H9 (cell line): ENCODE measurements at regions not wholly inside any gene's neighbourhood (a gene's known extent, or its start where the extent isn't known, plus 50 kb on each side); places are given as distances from the start of the nearest gene placed in this dataset.

Source experiments
- DNase-seq: peaks from one replicate; pipeline ENCODE4 v3.0.0-alpha.2; 2017
- H2AFZ ChIP-seq: one replicate; pipeline ENCODE4 v1.6.1; 2013; ENCODE audit warnings: mild to moderate bottlenecking, low read length, control low read depth, moderate library complexity
- H2AK5ac ChIP-seq: 2 replicates; pipeline ENCODE4 v1.6.1; 2013; ENCODE audit warnings: low read length, control low read depth, mixed read lengths; ENCODE audit not compliant: insufficient read length
- H2BK120ac ChIP-seq: one replicate; pipeline ENCODE4 v1.6.1; 2013; ENCODE audit warnings: low read depth, mild to moderate bottlenecking, low read length, control low read depth, inconsistent platforms; ENCODE audit not compliant: poor library complexity, severe bottlenecking
- H2BK12ac ChIP-seq: 2 replicates; pipeline ENCODE4 v1.6.1; 2013; ENCODE audit warnings: low read length, control low read depth, mixed read lengths, low read depth; ENCODE audit not compliant: insufficient read length
- H2BK15ac ChIP-seq: 2 replicates; pipeline ENCODE4 v1.6.1; 2013; ENCODE audit warnings: low read depth, low read length, control low read depth
- H2BK20ac ChIP-seq: one replicate; pipeline ENCODE4 v1.6.1; 2013; ENCODE audit warnings: low read depth, mild to moderate bottlenecking, low read length, control low read depth, inconsistent platforms; ENCODE audit not compliant: poor library complexity, severe bottlenecking
- H2BK5ac ChIP-seq: 2 replicates; pipeline ENCODE4 v1.6.1; 2013; ENCODE audit warnings: low read length, control low read depth, mixed read lengths; ENCODE audit not compliant: insufficient read length
- H3K14ac ChIP-seq: 2 replicates; pipeline ENCODE4 v1.6.1; 2013; ENCODE audit warnings: low read length, control low read depth; ENCODE audit not compliant: insufficient read depth
- H3K18ac ChIP-seq: 2 replicates; pipeline ENCODE4 v1.6.1; 2013; ENCODE audit warnings: low read depth, mild to moderate bottlenecking, mixed read lengths, low read length, control low read depth; ENCODE audit not compliant: insufficient read length
- H3K23ac ChIP-seq: 2 replicates; pipeline ENCODE4 v1.6.1; 2013; ENCODE audit warnings: low read length, control low read depth, mixed read lengths, low read depth; ENCODE audit not compliant: insufficient read length
- H3K23me2 ChIP-seq: 2 replicates; pipeline ENCODE4 v1.6.1; 2013; ENCODE audit warnings: low read depth, mild to moderate bottlenecking, mixed read lengths, low read length, control low read depth; ENCODE audit not compliant: insufficient read length, poor library complexity, severe bottlenecking
- H3K27ac ChIP-seq: 2 replicates; pipeline ENCODE4 v1.5.1; 2013; ENCODE audit warnings: low read length, control low read depth, mixed read lengths, low read depth; ENCODE audit not compliant: insufficient read length
- H3K27me3 ChIP-seq: 2 replicates; pipeline ENCODE4 v1.6.1; 2013; ENCODE audit warnings: low read length, control low read depth, inconsistent platforms; ENCODE audit not compliant: insufficient read depth
- H3K4ac ChIP-seq: 2 replicates; pipeline ENCODE4 v1.6.1; 2013; ENCODE audit warnings: low read depth, mild to moderate bottlenecking, control low read depth, inconsistent platforms, low read length, moderate library complexity
- H3K4me1 ChIP-seq: 2 replicates; pipeline ENCODE4 v1.6.1; 2013; ENCODE audit warnings: low read length, control low read depth, inconsistent platforms; ENCODE audit not compliant: insufficient read depth
- H3K4me2 ChIP-seq: 2 replicates; pipeline ENCODE4 v1.6.1; 2013; ENCODE audit warnings: low read length, control low read depth, mixed read lengths; ENCODE audit not compliant: insufficient read length, insufficient read depth
- H3K56ac ChIP-seq: 2 replicates; pipeline ENCODE4 v1.6.1; 2013; ENCODE audit warnings: low read depth, mild to moderate bottlenecking, mixed read lengths, low read length, control low read depth; ENCODE audit not compliant: insufficient read length
- H3K79me1 ChIP-seq: 2 replicates; pipeline ENCODE4 v1.6.1; 2013; ENCODE audit warnings: low read depth, mild to moderate bottlenecking, moderate library complexity, low read length, control low read depth, inconsistent platforms; ENCODE audit not compliant: insufficient read depth, poor library complexity, severe bottlenecking
- H3K79me2 ChIP-seq: 2 replicates; pipeline ENCODE4 v1.6.1; 2013; ENCODE audit warnings: low read length, control low read depth, inconsistent platforms; ENCODE audit not compliant: insufficient read depth
- H3K9ac ChIP-seq: 2 replicates; pipeline ENCODE4 v1.6.1; 2013; ENCODE audit warnings: low read length, control low read depth, mixed read lengths; ENCODE audit not compliant: insufficient read length; ENCODE audit errors: extremely low read depth
- H3K9me3 ChIP-seq: one replicate; pipeline ENCODE4 v1.6.1; 2013; ENCODE audit warnings: low read depth, low read length, inconsistent platforms; ENCODE audit not compliant: control insufficient read depth
- H3T11ph ChIP-seq: one replicate; pipeline ENCODE4 v1.6.1; 2013; ENCODE audit warnings: mild to moderate bottlenecking, low read length, control low read depth, inconsistent platforms
- H4K20me1 ChIP-seq: one replicate; pipeline ENCODE4 v1.6.1; 2013; ENCODE audit not compliant: control insufficient read depth, insufficient read length, insufficient read depth
- H4K5ac ChIP-seq: 2 replicates; pipeline ENCODE4 v1.6.1; 2013; ENCODE audit warnings: low read depth, mild to moderate bottlenecking, mixed read lengths, low read length, control low read depth; ENCODE audit not compliant: insufficient read length
- H4K8ac ChIP-seq: replicated peaks from 2 replicates; pipeline ENCODE4 v1.6.1; 2013; ENCODE audit warnings: low read length, control low read depth, mixed read lengths, low read depth; ENCODE audit not compliant: insufficient read length
- H4K91ac ChIP-seq: 2 replicates; pipeline ENCODE4 v1.6.1; 2013; ENCODE audit warnings: low read depth, mild to moderate bottlenecking, moderate library complexity, mixed read lengths, low read length, control low read depth; ENCODE audit not compliant: insufficient read length
- H3K27ac Mint-ChIP-seq, 3 experiments: 2 replicates in 2 of 3; 3 replicates in 1 of 3; pipeline ENCODE4 v1.8.0; 2020 to 2021; ENCODE audit warnings: mixed read lengths in 3 of 3, mild to moderate bottlenecking in 1 of 3, moderate library complexity in 1 of 3
- H3K27me3 Mint-ChIP-seq: 2 replicates; pipeline ENCODE4 v1.8.0; 2021; ENCODE audit warnings: low read depth, mild to moderate bottlenecking, moderate library complexity, mixed read lengths
- H3K36me3 Mint-ChIP-seq, 3 experiments: 2 replicates in 2 of 3; 3 replicates in 1 of 3; pipeline ENCODE4 v1.8.0; 2020 to 2021; ENCODE audit warnings: low read depth in 3 of 3, mixed read lengths in 3 of 3; ENCODE audit not compliant: insufficient read depth in 1 of 3
- H3K4me1 Mint-ChIP-seq, 2 experiments: 2 replicates each; pipeline ENCODE4 v1.8.0; 2020; ENCODE audit warnings: mixed read lengths in 2 of 2
- H3K4me3 Mint-ChIP-seq, 2 experiments: 2 replicates in 1 of 2; 3 replicates in 1 of 2; pipeline ENCODE4 v1.8.0; 2020 to 2021; ENCODE audit warnings: mild to moderate bottlenecking in 2 of 2, mixed read lengths in 2 of 2, moderate library complexity in 1 of 2
- H3K9me3 Mint-ChIP-seq, 2 experiments: 2 replicates in 1 of 2; 3 replicates in 1 of 2; pipeline ENCODE4 v1.8.0; 2020; ENCODE audit warnings: mild to moderate bottlenecking in 2 of 2, mixed read lengths in 2 of 2, moderate library complexity in 1 of 2
- CTCF ChIP-seq: fragments of 200-600 bp; sonication (generic); conservative IDR thresholded peaks from 3 replicates; pipeline ENCODE4 v1.8.0; 2021; ENCODE audit warnings: antibody characterized with exemption, mild to moderate bottlenecking
- WGBS: extraction: QIAGEN DNeasy Blood & Tissue Kit; methylation state at CpG from one replicate; pipeline ENCODE4 v1.1.7; 2013; ENCODE audit warnings: missing lambda C conversion rate, low lambda C conversion rate, mixed read lengths; ENCODE audit not compliant: insufficient read length; ENCODE audit errors: extremely low coverage; 5-methylcytosine and 5-hydroxymethylcytosine counted together

- H3K23me2 ChIP-seq = no peaks in the 10 kb centered on the region
- H3K79me1 ChIP-seq = no peaks in the 10 kb centered on the region
- H3K9me3 ChIP-seq = no peaks in the 10 kb centered on the region
- no peak overlapping the region for H2BK15ac ChIP-seq
- H3K36me3 Mint-ChIP-seq = peaks cover 4 to 6% (median 4%) of the 10 kb centered on the region in 3 experiments
- H3K27me3 Mint-ChIP-seq = no peaks in the 10 kb centered on the region
- no peak overlapping the region for H3K14ac ChIP-seq
- H4K8ac ChIP-seq = no peak overlapping the region
- no peak overlapping the region for H2BK5ac ChIP-seq
- no peak overlapping the region for H4K5ac ChIP-seq
- no peak overlapping the region for H4K91ac ChIP-seq
- no peak overlapping the region for H3K23ac ChIP-seq
- no peak overlapping the region for H2AK5ac ChIP-seq
- no peaks in the 10 kb centered on the region for H3K27me3 ChIP-seq
- no peak overlapping the region for H3K4me2 ChIP-seq
- H3K79me2 ChIP-seq = no peaks in the 10 kb centered on the region
- no peak overlapping the region for H2BK120ac ChIP-seq
- no peaks in the 10 kb centered on the region for H4K20me1 ChIP-seq
- H3K56ac ChIP-seq = no peak overlapping the region
- peaks cover 10 to 11% of the 10 kb centered on the region in 2 experiments for H3K4me1 Mint-ChIP-seq
- H3K9me3 Mint-ChIP-seq = peaks cover 4 to 21% of the 10 kb centered on the region in 2 experiments; a peak in 4 of 5 replicates
- H2AFZ ChIP-seq = no peak overlapping the region
- H2BK12ac ChIP-seq = no peak overlapping the region
- H3K18ac ChIP-seq = no peak overlapping the region
- H3K4me1 ChIP-seq = peaks cover 3% of the 10 kb centered on the region; the same call in 1 of the 2 replicates
- DNase-seq = peak; percentile 83
- peak overlapping the region in 1 of 3 experiments; percentile 72; a peak in 2 of 7 replicates for H3K27ac Mint-ChIP-seq
- no peak overlapping the region for H3T11ph ChIP-seq
- no peak overlapping the region for H2BK20ac ChIP-seq
- H3K4ac ChIP-seq = no peak overlapping the region
- no CpG with 5 or more reads among the region's 2 CpGs for WGBS
- H3K4me3 Mint-ChIP-seq = no peak overlapping the region
- no peak overlapping the region for H3K9ac ChIP-seq
- H3K27ac ChIP-seq = no peak overlapping the region
- TF ChIP-seq CTCF = peak; percentile 61
Measured at GRCh38 chr12:83827860-83828259, 1084.7 kb downstream of the SLC6A15 start.
